ENCODE measurements at regions not wholly inside any gene's neighbourhood (a gene's known extent, or its start where the extent isn't known, plus 50 kb on each side); places are given as distances from the start of the nearest gene placed in this dataset.

GRCh38 chr13:67791047-67791446, 560.9 kb upstream of the PCDH9 start:
- H2AFZ ChIP-seq (ENCODE audit: low read depth, low read length) = no peak overlapping the region
- ChIA-PET CTCF (ENCODE audit: low intra/inter-chr PET ratio) (no interaction called here), POLR2A (no interaction called here)
- no peaks in the 10 kb centered on the region for H3K9me1 ChIP-seq (ENCODE audit: control insufficient read depth, insufficient read depth, low read length)
- no peak for ATAC-seq
- no peak for DNase-seq (ENCODE audit: extremely low read depth in 1 of 4, low spot score in 3 of 4)
- no peak for FAIRE-seq
- TF ChIP-seq TFAM (CRISPR knock-in tag; conservative IDR thresholded peaks at IDR 0.05) (no peak), NCOA4 (IDR thresholded peaks at IDR 0.05; ENCODE audit: partially characterized antibody) (no peak), POLR2G (IDR thresholded peaks at IDR 0.05; ENCODE audit: low read depth, low read length) (no peak), TSHZ1 (CRISPR knock-in tag; IDR thresholded peaks at IDR 0.05) (no peak), ZNF277 (CRISPR knock-in tag; IDR thresholded peaks at IDR 0.05; ENCODE audit: borderline replicate concordance) (no peak), CHCHD3 (CRISPR knock-in tag; IDR thresholded peaks at IDR 0.05) (no peak), TFAP4 (CRISPR knock-in tag; IDR thresholded peaks at IDR 0.05; ENCODE audit: borderline replicate concordance) (no peak)
- intact Hi-C loops (cut with micrococcal nuclease) = no loop called here
- BruUV-seq (replicated peaks) = no TSS peak
- no peaks in the 10 kb centered on the region for H3K79me2 ChIP-seq (ENCODE audit: control insufficient read depth, insufficient read depth, low read length)
- WGBS (ENCODE audit: insufficient coverage, low coverage, missing lambda C conversion rate) = 9% methylated on average over 4 of the region's 4 CpGs
- H4K20me1 ChIP-seq (replicated peaks; ENCODE audit: control insufficient read depth, insufficient read depth, low read length) = no peaks in the 10 kb centered on the region
- no peaks in the 10 kb centered on the region for H3K9me3 ChIP-seq (replicated peaks; ENCODE audit: control insufficient read depth, insufficient read depth, low read depth, low read length)
- H3K4me3 ChIP-seq = no peak overlapping the region
- H3K9ac ChIP-seq (ENCODE audit: insufficient read depth in 1 of 2, low read depth in 2 of 2, low read length in 2 of 2) = no peak overlapping the region
- H3K36me3 ChIP-seq (ENCODE audit: control insufficient read depth, insufficient read depth, low read length) = no peaks in the 10 kb centered on the region
- H3K27me3 ChIP-seq (ENCODE audit: control insufficient read depth in 2 of 2, insufficient read depth in 2 of 2, low read length in 2 of 2) = no peaks in the 10 kb centered on the region
- in situ Hi-C loops (cut with MboI) = no loop called here
- H3K27ac ChIP-seq (ENCODE audit: extremely low read depth, low read depth, low read length) = no peak overlapping the region
- H3K4me1 ChIP-seq (replicated peaks in 1 of 2; ENCODE audit: control insufficient read depth in 2 of 2, insufficient read depth in 2 of 2, low read length in 2 of 2) = no peaks in the 10 kb centered on the region
- no peak overlapping the region for H3K4me2 ChIP-seq (ENCODE audit: insufficient read depth, low read length)

Data from K562 (cell line).